ENCODE measurements at regions not wholly inside any gene's neighbourhood (a gene's known extent, or its start where the extent isn't known, plus 50 kb on each side); places are given as distances from the start of the nearest gene placed in this dataset.

- peak; percentile 78 for DNase-seq (ENCODE audit: low read depth)
- H3K4me3 ChIP-seq (ENCODE audit: low read length), result no peak overlapping the region
Measured at GRCh38 chr3:162338514-162338913, 841.9 kb downstream of the OTOL1 start.

GRCh38 chr3:162348912-162349311, 852.3 kb downstream of the OTOL1 start:
- DNase-seq (ENCODE audit: low read depth), result no peak
- no peak for TF ChIP-seq CTCF (conservative IDR thresholded peaks at IDR 0.05; ENCODE audit: low read depth, low read length)
- H3K4me3 ChIP-seq (ENCODE audit: low read length), result no peak overlapping the region

More at GRCh38 chr3:162338514-162338913, 841.9 kb downstream of the OTOL1 start:
- TF ChIP-seq CTCF (conservative IDR thresholded peaks at IDR 0.05; ENCODE audit: low read depth, low read length), result no peak

- H3K4me3 ChIP-seq (ENCODE audit: low read length), result no peak overlapping the region
- TF ChIP-seq CTCF (conservative IDR thresholded peaks at IDR 0.05; ENCODE audit: low read depth, low read length), result no peak
- DNase-seq (ENCODE audit: low read depth), result no peak
Measured at GRCh38 chr3:162353414-162353813, 856.8 kb downstream of the OTOL1 start.

- H3K4me3 ChIP-seq (ENCODE audit: low read length), result no peak overlapping the region
- no peak for DNase-seq (ENCODE audit: low read depth)
- TF ChIP-seq CTCF (conservative IDR thresholded peaks at IDR 0.05; ENCODE audit: low read depth, low read length), result no peak
Measured at GRCh38 chr3:162354356-162354755, 857.7 kb downstream of the OTOL1 start.

- no peak for TF ChIP-seq CTCF (conservative IDR thresholded peaks at IDR 0.05; ENCODE audit: low read depth, low read length)
- no peak for DNase-seq (ENCODE audit: low read depth)
- no peak overlapping the region for H3K4me3 ChIP-seq (ENCODE audit: low read length)
Measured at GRCh38 chr3:162365066-162365719, 868.6 kb downstream of the OTOL1 start.

GRCh38 chr3:162366166-162366766, 869.7 kb downstream of the OTOL1 start:
- TF ChIP-seq CTCF (conservative IDR thresholded peaks at IDR 0.05; ENCODE audit: low read depth, low read length), result no peak
- no peak for DNase-seq (ENCODE audit: low read depth)
- no peak overlapping the region for H3K4me3 ChIP-seq (ENCODE audit: low read length)
